ENCODE measurements at regions not wholly inside any gene's neighbourhood (a gene's known extent, or its start where the extent isn't known, plus 50 kb on each side); places are given as distances from the start of the nearest gene placed in this dataset.

DNA sequence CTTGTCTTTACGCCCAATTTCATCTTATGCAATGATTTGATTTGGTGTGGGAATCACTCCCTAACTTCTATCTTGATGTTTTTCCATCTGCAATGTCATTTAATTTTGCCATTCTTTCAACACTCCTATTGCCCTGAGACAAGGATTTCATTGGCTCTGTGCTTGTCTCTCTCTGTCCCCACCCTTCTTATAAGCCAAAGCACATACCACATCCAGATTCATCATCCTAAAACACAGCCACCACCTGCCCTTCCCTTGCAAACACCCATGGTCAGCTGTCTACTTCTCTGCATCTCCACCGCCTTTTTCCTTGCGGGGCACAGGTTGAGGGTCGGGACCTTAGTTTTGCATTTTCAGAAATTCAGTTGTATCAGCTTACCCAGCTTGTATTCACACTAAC is 225.8 kb upstream of the SOX21 start:
- no peak for TF ChIP-seq CTCF (IDR thresholded peaks at IDR 0.05)
- no peak for TF ChIP-seq POLR2A (IDR thresholded peaks at IDR 0.05)

Data from testis (tissue), 2 donors.